ENCODE measurements at regions not wholly inside any gene's neighbourhood (a gene's known extent, or its start where the extent isn't known, plus 50 kb on each side); places are given as distances from the start of the nearest gene placed in this dataset.

DNA sequence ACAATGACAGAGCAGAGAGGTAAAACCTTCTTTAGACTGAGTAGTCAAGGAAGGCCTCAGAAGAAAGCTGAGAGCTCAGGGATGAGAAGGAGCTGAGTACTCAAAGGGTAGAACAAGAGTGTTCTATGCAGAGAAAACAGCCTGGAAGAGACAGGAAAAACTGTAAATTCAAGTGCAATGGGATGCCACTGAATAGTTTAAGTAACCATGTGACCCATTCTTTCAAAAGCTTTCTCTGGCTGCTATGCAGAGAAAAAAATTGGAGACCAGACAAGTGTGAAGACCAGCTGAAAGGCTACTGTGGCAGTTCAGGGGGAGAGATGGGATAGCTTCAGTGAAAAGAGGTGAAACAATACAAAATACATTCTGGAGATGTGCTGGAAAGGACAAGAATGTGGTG lies 61.3 kb upstream of the RNF38 start:
- no peak for DNase-seq

DNA sequence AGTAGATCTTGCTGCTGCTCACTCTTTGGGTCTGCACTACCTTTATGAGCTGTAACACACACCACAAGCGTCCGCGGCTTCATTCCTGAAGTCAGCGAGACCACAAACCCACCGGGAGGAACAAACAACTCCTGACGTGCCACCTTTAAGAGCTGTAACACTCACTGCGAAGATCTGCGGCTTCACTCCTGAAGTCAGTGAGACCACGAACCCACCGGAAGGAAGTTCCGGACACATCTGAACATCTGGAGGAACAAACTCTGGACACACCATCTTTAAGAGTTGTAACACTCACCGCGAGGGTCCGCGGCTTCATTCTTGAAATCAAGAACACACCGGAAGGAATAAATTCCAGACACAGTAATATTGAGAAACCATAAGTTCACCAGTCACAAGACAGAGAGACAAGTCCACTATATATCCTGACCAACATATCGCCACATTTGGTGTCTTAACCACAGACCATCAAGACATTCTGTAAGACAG lies 58.4 kb upstream of the RNF38 start:
- peak; percentile 65 to 72 for DNase-seq

DNA sequence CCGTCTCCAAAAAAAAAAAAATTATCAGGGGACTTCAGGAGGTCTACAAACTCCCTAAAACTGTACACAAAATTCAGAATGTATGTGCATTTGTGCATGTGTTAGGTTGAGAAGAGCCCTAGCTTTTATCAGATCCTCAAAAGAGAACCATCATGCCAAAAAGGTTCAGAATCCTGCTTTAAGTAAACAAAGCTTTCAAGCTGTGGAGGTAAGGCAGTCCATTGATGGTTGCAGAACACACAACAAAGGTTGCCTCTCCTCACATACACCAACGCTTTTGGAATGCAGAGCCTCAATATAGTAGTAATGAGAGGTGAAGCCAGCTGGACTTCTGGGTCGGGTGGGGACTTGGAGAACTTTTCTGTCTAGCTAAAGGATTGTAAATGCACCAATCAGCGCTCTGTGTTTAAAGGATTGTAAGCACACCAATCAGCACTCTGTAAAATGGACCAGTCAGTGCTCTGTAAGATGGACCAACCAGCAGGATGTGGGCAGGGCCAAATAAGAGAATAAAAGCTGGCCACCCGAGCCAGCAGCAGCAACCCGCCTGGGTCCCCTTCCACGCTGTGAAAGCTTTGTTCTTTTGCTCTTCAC lies 57.9 kb upstream of the RNF38 start:
- no peak for DNase-seq

DNA sequence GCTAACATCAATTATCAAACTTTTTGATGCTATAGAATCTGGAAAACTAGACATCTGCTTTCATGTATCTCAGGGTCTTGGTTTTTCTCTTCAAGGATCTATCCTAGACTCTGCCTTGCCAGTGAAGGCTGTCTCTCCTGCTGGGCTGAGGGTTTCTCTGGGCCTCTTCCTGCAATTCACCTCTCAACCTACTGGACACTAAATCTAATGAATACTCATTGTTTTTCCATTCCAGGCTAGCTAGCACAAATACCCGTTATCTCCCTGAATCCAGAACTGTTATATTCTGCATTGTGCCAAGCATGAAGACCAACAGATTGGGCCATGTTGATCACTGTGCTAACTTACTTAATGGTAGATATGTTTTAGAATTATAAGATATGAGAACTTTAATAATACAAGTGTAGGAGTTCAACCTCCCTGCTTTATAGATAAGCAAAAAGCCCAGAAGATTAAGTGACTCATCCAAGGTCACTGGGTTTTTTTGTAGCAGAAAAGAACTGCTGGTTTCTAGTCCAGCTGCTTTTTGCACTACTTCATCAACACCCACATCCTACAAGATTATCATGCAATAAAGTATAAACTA lies 56.5 kb upstream of the RNF38 start:
- DNase-seq, result no peak

DNA sequence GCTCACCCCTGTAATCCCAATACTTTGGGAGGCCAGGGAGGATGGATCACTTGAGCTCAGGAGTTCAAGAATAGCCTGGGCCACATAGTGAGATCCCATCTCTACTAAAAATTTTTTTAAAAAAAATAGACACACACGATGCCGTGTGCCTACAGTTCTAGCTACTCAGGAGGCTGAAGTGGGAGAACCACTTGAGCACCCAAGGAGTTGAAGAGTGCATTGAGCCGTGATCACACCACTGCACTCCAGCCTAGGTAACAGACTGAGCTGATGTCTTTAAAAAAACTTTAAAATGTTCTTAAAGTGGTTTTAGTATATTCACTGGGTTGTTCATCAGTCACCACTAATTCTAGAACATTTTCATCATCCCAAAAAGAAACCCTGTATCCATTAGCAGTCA lies 51.9 kb upstream of the RNF38 start:
- DNase-seq, result no peak

DNA sequence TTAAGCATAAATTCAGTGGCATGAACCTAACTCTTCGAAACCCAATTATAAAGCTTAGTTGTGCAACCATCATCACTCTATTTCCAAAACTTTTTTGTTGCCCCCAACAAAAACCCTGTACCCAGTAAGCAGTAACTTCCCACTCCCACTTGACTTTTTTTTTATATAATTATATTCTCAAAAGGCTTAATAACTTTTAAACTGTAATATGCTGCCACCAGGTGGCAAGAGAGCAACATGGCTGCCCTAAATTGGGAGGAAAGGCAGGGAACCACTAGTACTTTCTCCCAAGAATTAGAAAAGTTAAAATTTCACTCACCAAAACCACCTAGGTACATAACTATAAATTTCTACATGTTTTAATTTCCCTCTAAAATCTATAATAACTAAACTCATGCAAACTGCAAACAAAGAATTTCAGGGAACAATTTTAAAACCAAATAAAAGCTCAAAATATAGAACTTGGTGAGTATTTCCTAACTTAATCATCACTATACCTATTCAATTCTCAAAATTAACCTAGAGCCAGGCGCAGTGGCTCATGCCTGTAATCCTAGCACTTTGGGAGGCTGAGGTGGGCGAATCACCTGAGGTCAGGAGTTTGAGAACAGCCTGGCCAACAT lies 50.2 kb upstream of the RNF38 start:
- DNase-seq, result no peak

Measured in stimulated activated CD4-positive, alpha-beta T cell treated with anti-CD3 and anti-CD28 coated beads, Interleukin-2, amount 100 ng/mL, for 24 hours (primary cell).